ENCODE measurements at regions not wholly inside any gene's neighbourhood (a gene's known extent, or its start where the extent isn't known, plus 50 kb on each side); places are given as distances from the start of the nearest gene placed in this dataset.

- Histone ChIP-seq H3K36me3 (no peaks in the 10 kb centered on the region), H3K27ac (no peak overlapping the region), H3K4me3 (replicated peaks in 1 of 3) (no peak overlapping the region), H3K27me3 (no peaks in the 10 kb centered on the region), H3K4me1 (no peaks in the 10 kb centered on the region), H3K9me3 (no peaks in the 10 kb centered on the region)
- WGBS, 2 donors = 86% methylated on average over 5 of the region's 5 CpGs
- intact Hi-C loops (cut with DNase I) = no loop called here
- no peak for TF ChIP-seq POLR2A (IDR thresholded peaks at IDR 0.05)
- TF ChIP-seq, protein P1, sequence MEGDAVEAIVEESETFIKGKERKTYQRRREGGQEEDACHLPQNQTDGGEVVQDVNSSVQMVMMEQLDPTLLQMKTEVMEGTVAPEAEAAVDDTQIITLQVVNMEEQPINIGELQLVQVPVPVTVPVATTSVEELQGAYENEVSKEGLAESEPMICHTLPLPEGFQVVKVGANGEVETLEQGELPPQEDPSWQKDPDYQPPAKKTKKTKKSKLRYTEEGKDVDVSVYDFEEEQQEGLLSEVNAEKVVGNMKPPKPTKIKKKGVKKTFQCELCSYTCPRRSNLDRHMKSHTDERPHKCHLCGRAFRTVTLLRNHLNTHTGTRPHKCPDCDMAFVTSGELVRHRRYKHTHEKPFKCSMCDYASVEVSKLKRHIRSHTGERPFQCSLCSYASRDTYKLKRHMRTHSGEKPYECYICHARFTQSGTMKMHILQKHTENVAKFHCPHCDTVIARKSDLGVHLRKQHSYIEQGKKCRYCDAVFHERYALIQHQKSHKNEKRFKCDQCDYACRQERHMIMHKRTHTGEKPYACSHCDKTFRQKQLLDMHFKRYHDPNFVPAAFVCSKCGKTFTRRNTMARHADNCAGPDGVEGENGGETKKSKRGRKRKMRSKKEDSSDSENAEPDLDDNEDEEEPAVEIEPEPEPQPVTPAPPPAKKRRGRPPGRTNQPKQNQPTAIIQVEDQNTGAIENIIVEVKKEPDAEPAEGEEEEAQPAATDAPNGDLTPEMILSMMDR (IDR thresholded peaks at IDR 0.05) = no peak
- no peak for DNase-seq
Measured at GRCh38 chr5:157984611-157985010, 125.7 kb upstream of the CLINT1 start.

DNA sequence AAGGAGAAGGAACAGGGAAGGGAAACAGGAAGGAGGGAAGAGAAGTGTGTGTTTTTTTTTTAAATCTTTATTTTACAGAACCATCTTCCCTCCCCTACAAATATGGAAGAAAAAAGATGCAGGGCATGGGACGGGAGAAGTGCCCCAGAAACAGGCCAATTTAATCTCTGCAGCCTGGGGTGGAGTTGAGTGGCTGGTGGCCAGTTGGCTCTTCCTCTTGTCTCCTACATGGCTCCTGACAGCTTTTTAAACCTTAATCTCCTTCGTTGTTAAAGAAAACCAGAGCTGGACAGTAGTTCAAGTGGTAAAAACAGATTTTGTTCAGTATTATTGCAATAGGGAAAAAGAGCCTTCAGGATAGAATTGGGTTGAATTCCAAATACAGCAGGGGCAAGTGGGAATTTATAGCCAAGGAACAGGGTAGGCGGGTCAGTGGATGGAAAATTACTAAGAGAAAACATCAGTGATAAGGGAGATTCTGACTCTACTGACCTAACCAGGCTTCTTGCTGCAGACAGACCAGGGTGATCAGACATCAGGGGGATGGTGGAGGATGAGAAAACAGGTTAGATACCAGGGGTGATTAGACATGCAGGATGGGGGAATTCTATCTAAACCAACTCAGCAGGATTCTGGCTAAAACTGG lies 125.1 kb upstream of the CLINT1 start:
- Histone ChIP-seq H3K36me3 (no peaks in the 10 kb centered on the region), H3K4me1 (no peaks in the 10 kb centered on the region), H3K4me3 (replicated peaks in 1 of 3) (no peak overlapping the region), H3K27me3 (no peaks in the 10 kb centered on the region), H3K27ac (no peak overlapping the region), H3K9me3 (no peaks in the 10 kb centered on the region)
- WGBS, 2 donors = 66 to 71% methylated on average over 3 of the region's 3 CpGs
- intact Hi-C loops (cut with DNase I) = no loop called here
- TF ChIP-seq, protein P1 (IDR thresholded peaks at IDR 0.05) = no peak
- TF ChIP-seq POLR2A (IDR thresholded peaks at IDR 0.05) = no peak
- no peak for DNase-seq

- WGBS, 2 donors = 35 to 45% methylated on average over 2 of the region's 2 CpGs
- intact Hi-C loops (cut with DNase I) = no loop called here
Measured at GRCh38 chr5:157978061-157978460, 119.1 kb upstream of the CLINT1 start.

GRCh38 chr5:157976429-157976828 lies 117.5 kb upstream of the CLINT1 start:
- Histone ChIP-seq H3K27ac (no peak overlapping the region), H3K4me1 (peaks cover 15 to 23% of the 10 kb centered on the region in 2 donors), H3K36me3 (no peaks in the 10 kb centered on the region), H3K27me3 (no peaks in the 10 kb centered on the region), H3K4me3 (replicated peaks in 1 of 3) (no peak overlapping the region), H3K9me3 (no peaks in the 10 kb centered on the region)
- no peak for DNase-seq
- intact Hi-C loops (cut with DNase I) = no loop called here
- TF ChIP-seq, protein P1 (IDR thresholded peaks at IDR 0.05) = no peak
- TF ChIP-seq POLR2A (IDR thresholded peaks at IDR 0.05) = no peak

More at GRCh38 chr5:157978061-157978460, 119.1 kb upstream of the CLINT1 start:
- no peaks in the 10 kb centered on the region for H3K27me3 ChIP-seq
- peak overlapping the region in 1 of 3 donors; percentile 33 for H3K27ac ChIP-seq
- H3K4me3 ChIP-seq (replicated peaks in 1 of 3) = no peak overlapping the region
- no peak for TF ChIP-seq POLR2A (IDR thresholded peaks at IDR 0.05)
- TF ChIP-seq, protein P1 (IDR thresholded peaks at IDR 0.05) = no peak
- no peaks in the 10 kb centered on the region for H3K9me3 ChIP-seq
- peaks cover 6 to 13% of the 10 kb centered on the region in 2 donors for H3K4me1 ChIP-seq
- peak; percentile 59 to 65 for DNase-seq
- no peaks in the 10 kb centered on the region for H3K36me3 ChIP-seq

GRCh38 chr5:157972579-157972978 lies 113.6 kb upstream of the CLINT1 start:
- H3K4me3 ChIP-seq (replicated peaks in 1 of 3) = no peak overlapping the region
- intact Hi-C loops (cut with DNase I) = no loop called here
- H3K9me3 ChIP-seq = no peaks in the 10 kb centered on the region
- peaks cover 10% of the 10 kb centered on the region in 2 donors for H3K4me1 ChIP-seq
- H3K27ac ChIP-seq = peak overlapping the region in 1 of 3 donors; percentile 7
- no peak for TF ChIP-seq POLR2A (IDR thresholded peaks at IDR 0.05)
- TF ChIP-seq, protein P1 (IDR thresholded peaks at IDR 0.05) = no peak
- H3K36me3 ChIP-seq = no peaks in the 10 kb centered on the region
- DNase-seq = no peak
- no peaks in the 10 kb centered on the region for H3K27me3 ChIP-seq
- 79 to 90% methylated on average over 6 of the region's 6 CpGs for WGBS, 2 donors

All from thyroid gland (tissue), 4 donors.